HCT116 (cell line): ENCODE measurements at regions not wholly inside any gene's neighbourhood (a gene's known extent, or its start where the extent isn't known, plus 50 kb on each side); places are given as distances from the start of the nearest gene placed in this dataset.

ENCODE experiments used
- ATAC-seq: fragments of 200-7000 bp; cut with Tn5 transposase; 2 replicates; pipeline ENCODE4 v1.9.1; 2020; ENCODE audit warnings: mild to moderate bottlenecking, moderate library complexity
- BruUV-seq: library from RNA; stranded (reverse); fragments of 400-500 nt; replicated peaks from 2 replicates; lab custom pipeline; 2021; lab: Mats Ljungman, UMichigan
- CTCF ChIA-PET: fragments of 300-600 bp; sonication (Branson Sonifier 250); formaldehyde crosslinking; loops from one replicate; lab custom pipeline; 2021; ENCODE audit warnings: antibody characterized with exemption; lab: Charles Lee
- POLR2A ChIA-PET: fragments of 300-600, 350-600 bp; sonication (Branson Sonifier 250); formaldehyde crosslinking; loops from one replicate; lab custom pipeline; 2021; ENCODE audit warnings: antibody characterized with exemption; lab: Charles Lee
- RAD21 ChIA-PET, 2 experiments: fragments of 300-600 bp; sonication (Branson Sonifier 250); formaldehyde crosslinking; loops; one replicate each; lab custom pipeline; 2023; ENCODE audit warnings: low total read pairs in 2 of 2; ENCODE audit not compliant: uncharacterized antibody in 2 of 2, unreplicated experiment in 2 of 2, low non-redundant PET in 1 of 2; lab: Charles Lee
- DNase-seq: peaks from one replicate; pipeline ENCODE4 v3.0.0-alpha.2; 2010; ENCODE audit warnings: low read depth, low spot score
- H2AFZ ChIP-seq: fragments of 200-600 bp; shearing (Covaris generic), sonication (generic); 2 replicates; pipeline ENCODE4 v1.6.1; 2017; ENCODE audit warnings: low read depth, mixed run types, mixed read lengths, antibody characterized with exemption, low read length; ENCODE audit not compliant: poor library complexity, severe bottlenecking
- H3K27ac ChIP-seq: 2 replicates; pipeline ENCODE4 v1.5.1; 2012; ENCODE audit warnings: low read depth, low read length
- H3K27me3 ChIP-seq: fragments of 200-600 bp; sonication (generic); 2 replicates; pipeline ENCODE4 v1.6.1; 2016; ENCODE audit warnings: mixed run types, low read length, mixed read lengths; ENCODE audit not compliant: insufficient read depth
- H3K36me3 ChIP-seq, 2 experiments: fragments of 200-500 bp in 1 of 2; fragments of 200-600 bp in 1 of 2; sonication (Bioruptor generic) in 1 of 2; sonication (generic) in 1 of 2; 2 replicates each; pipeline versions ENCODE4 v1.5.1 to v1.6.1; 2014 to 2016; ENCODE audit warnings: low read length in 2 of 2, inconsistent platforms in 1 of 2, mixed read lengths in 1 of 2, mixed run types in 1 of 2; ENCODE audit not compliant: insufficient read depth in 2 of 2, control insufficient read depth in 1 of 2
- H3K4me1 ChIP-seq, 2 experiments: fragments of 200-600 bp in 1 of 2; sonication (generic) in 1 of 2; 2 replicates each; pipeline versions ENCODE4 v1.5.1 to v1.6.1; 2012 to 2017; ENCODE audit warnings: low read length in 2 of 2, inconsistent platforms in 1 of 2, mild to moderate bottlenecking in 1 of 2, mixed read lengths in 1 of 2, mixed run types in 1 of 2, moderate library complexity in 1 of 2; ENCODE audit not compliant: insufficient read depth in 2 of 2, control insufficient read depth in 1 of 2
- H3K4me2 ChIP-seq: fragments of 200-600 bp; sonication (generic); 2 replicates; pipeline ENCODE4 v1.6.1; 2017; ENCODE audit warnings: mixed run types, low read length, mixed read lengths
- H3K4me3 ChIP-seq, 2 experiments: fragments of 200-600 bp in 1 of 2; sonication (generic) in 1 of 2; replicated peaks in 1 of 2; 2 replicates each; pipeline ENCODE4 v1.5.1; 2011 to 2016; ENCODE audit warnings: low read length in 2 of 2, control low read depth in 1 of 2, low read depth in 1 of 2, mild to moderate bottlenecking in 1 of 2, mixed read lengths in 1 of 2, mixed run types in 1 of 2
- H3K79me2 ChIP-seq: fragments of 200-600 bp; sonication (generic); 2 replicates; pipeline ENCODE4 v1.6.1; 2017; ENCODE audit warnings: mild to moderate bottlenecking, mixed run types, low read length, moderate library complexity, mixed read lengths; ENCODE audit not compliant: insufficient read depth
- H3K9ac ChIP-seq: fragments of 200-600 bp; sonication (generic); 2 replicates; pipeline ENCODE4 v1.6.1; 2016; ENCODE audit warnings: low read length, mixed read lengths
- H3K9me2 ChIP-seq: fragments of 200-600 bp; sonication (generic), shearing (Covaris generic); 2 replicates; pipeline ENCODE4 v1.6.1; 2017; ENCODE audit warnings: mixed run types, mild to moderate bottlenecking, moderate library complexity; ENCODE audit not compliant: insufficient read depth
- H3K9me3 ChIP-seq, 2 experiments: fragments of 200-500 bp in 1 of 2; fragments of 200-600 bp in 1 of 2; sonication (Bioruptor generic) in 1 of 2; sonication (generic) in 1 of 2; 2 replicates each; pipeline ENCODE4 v1.6.1; 2014 to 2017; ENCODE audit warnings: low read length in 2 of 2, mixed read lengths in 2 of 2, inconsistent platforms in 1 of 2, low read depth in 1 of 2, mild to moderate bottlenecking in 1 of 2, mixed run types in 1 of 2, moderate library complexity in 1 of 2; ENCODE audit not compliant: control insufficient read depth in 1 of 2, insufficient read depth in 1 of 2
- H4K20me1 ChIP-seq: fragments of 200-600 bp; sonication (generic), shearing (Covaris generic); 2 replicates; pipeline ENCODE4 v1.6.1; 2017; ENCODE audit warnings: mixed run types, mild to moderate bottlenecking, moderate library complexity; ENCODE audit not compliant: insufficient read depth
- CEBPB ChIP-seq: IDR thresholded peaks from 2 replicates; pipeline ENCODE4 v1.6.1; 2012; ENCODE audit warnings: low read depth
- ELF1 ChIP-seq: IDR thresholded peaks from 2 replicates; pipeline ENCODE4 v1.6.1; 2012; ENCODE audit warnings: low read depth, borderline replicate concordance
- EZH2 ChIP-seq: fragments of 200-600 bp; sonication (generic); IDR thresholded peaks from 2 replicates; pipeline ENCODE4 v1.6.1; 2017; ENCODE audit warnings: antibody characterized with exemption, mixed run types
- FOSL1 ChIP-seq: IDR thresholded peaks from 2 replicates; pipeline ENCODE4 v1.6.1; 2012; ENCODE audit warnings: low read depth
- JUND ChIP-seq: IDR thresholded peaks from 2 replicates; pipeline ENCODE4 v1.6.1; 2012
- POLR2A ChIP-seq: IDR thresholded peaks from 2 replicates; pipeline ENCODE4 v1.7.0; 2011; ENCODE audit warnings: borderline replicate concordance; ENCODE audit not compliant: insufficient read depth, insufficient read length; ENCODE audit errors: extremely low read depth
- SP1 ChIP-seq: IDR thresholded peaks from 2 replicates; pipeline ENCODE4 v1.6.1; 2012; ENCODE audit warnings: low read depth
- YY1 ChIP-seq: IDR thresholded peaks from 2 replicates; pipeline ENCODE4 v1.6.1; 2011; ENCODE audit warnings: low read length, low read depth, moderate library complexity, mild to moderate bottlenecking; ENCODE audit not compliant: insufficient replicate concordance; ENCODE audit errors: extremely low read depth
- intact Hi-C: fragments of 100-400 bp; cut with micrococcal nuclease; formaldehyde crosslinking; loops from 2 replicates; pipeline ENCODE4 v1.10.0; 2022
- TF ChIP-seq, protein P1 (sequence below): IDR thresholded peaks from 2 replicates; pipeline ENCODE4 v1.6.1; 2012; ENCODE audit warnings: low read depth
- TF ChIP-seq, protein P2 (sequence below): IDR thresholded peaks from 2 replicates; pipeline ENCODE4 v1.6.1; 2012
- TF ChIP-seq, protein P3 (sequence below): IDR thresholded peaks from 2 replicates; pipeline ENCODE4 v1.6.1; 2011; ENCODE audit warnings: mild to moderate bottlenecking, low read length, moderate library complexity; ENCODE audit not compliant: insufficient replicate concordance; ENCODE audit errors: extremely low read depth

- Histone ChIP-seq H3K4me3 (no peak overlapping the region), H3K9ac (no peak overlapping the region), H3K27ac (no peak overlapping the region), H2AFZ (no peak overlapping the region), H3K36me3 (no peaks in the 10 kb centered on the region), H3K4me1 (peaks cover 0 to 5% of the 10 kb centered on the region in 2 experiments; a peak in 2 of 4 replicates), H4K20me1 (no peaks in the 10 kb centered on the region), H3K9me2 (peaks cover 3% of the 10 kb centered on the region; the same call in 1 of the 2 replicates), H3K9me3 (no peaks in the 10 kb centered on the region), H3K27me3 (no peaks in the 10 kb centered on the region), H3K79me2 (no peaks in the 10 kb centered on the region), H3K4me2 (no peak overlapping the region)
- CTCF ChIA-PET = no interaction called here
- no TSS peak for BruUV-seq
- ATAC-seq (no peak), DNase-seq (no peak)
- intact Hi-C loops = no loop called here
- RAD21 ChIA-PET = no interaction called here
- TF ChIP-seq JUND (peak; percentile 33), FOSL1 (peak; percentile 11; the same call in 1 of the 2 replicates)
- TF ChIP-seq, protein P1, sequence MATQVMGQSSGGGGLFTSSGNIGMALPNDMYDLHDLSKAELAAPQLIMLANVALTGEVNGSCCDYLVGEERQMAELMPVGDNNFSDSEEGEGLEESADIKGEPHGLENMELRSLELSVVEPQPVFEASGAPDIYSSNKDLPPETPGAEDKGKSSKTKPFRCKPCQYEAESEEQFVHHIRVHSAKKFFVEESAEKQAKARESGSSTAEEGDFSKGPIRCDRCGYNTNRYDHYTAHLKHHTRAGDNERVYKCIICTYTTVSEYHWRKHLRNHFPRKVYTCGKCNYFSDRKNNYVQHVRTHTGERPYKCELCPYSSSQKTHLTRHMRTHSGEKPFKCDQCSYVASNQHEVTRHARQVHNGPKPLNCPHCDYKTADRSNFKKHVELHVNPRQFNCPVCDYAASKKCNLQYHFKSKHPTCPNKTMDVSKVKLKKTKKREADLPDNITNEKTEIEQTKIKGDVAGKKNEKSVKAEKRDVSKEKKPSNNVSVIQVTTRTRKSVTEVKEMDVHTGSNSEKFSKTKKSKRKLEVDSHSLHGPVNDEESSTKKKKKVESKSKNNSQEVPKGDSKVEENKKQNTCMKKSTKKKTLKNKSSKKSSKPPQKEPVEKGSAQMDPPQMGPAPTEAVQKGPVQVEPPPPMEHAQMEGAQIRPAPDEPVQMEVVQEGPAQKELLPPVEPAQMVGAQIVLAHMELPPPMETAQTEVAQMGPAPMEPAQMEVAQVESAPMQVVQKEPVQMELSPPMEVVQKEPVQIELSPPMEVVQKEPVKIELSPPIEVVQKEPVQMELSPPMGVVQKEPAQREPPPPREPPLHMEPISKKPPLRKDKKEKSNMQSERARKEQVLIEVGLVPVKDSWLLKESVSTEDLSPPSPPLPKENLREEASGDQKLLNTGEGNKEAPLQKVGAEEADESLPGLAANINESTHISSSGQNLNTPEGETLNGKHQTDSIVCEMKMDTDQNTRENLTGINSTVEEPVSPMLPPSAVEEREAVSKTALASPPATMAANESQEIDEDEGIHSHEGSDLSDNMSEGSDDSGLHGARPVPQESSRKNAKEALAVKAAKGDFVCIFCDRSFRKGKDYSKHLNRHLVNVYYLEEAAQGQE = no peak
- POLR2A ChIA-PET = no interaction called here
Observed at GRCh38 chr4:145285928-145286327, 105.5 kb upstream of the OTUD4 start.

GRCh38 chr4:145283909-145284308 is 103.5 kb upstream of the OTUD4 start:
- Histone ChIP-seq H4K20me1 (no peaks in the 10 kb centered on the region), H2AFZ (no peak overlapping the region), H3K36me3 (no peaks in the 10 kb centered on the region), H3K9me2 (peaks cover 3% of the 10 kb centered on the region; the same call in 1 of the 2 replicates), H3K4me1 (peaks cover 0 to 14% of the 10 kb centered on the region in 2 experiments; a peak in 2 of 4 replicates), H3K79me2 (no peaks in the 10 kb centered on the region), H3K9me3 (no peaks in the 10 kb centered on the region), H3K27ac (no peak overlapping the region), H3K4me2 (no peak overlapping the region), H3K9ac (no peak overlapping the region), H3K27me3 (no peaks in the 10 kb centered on the region), H3K4me3 (no peak overlapping the region)
- ATAC-seq = no peak
- ChIA-PET POLR2A (no interaction called here), CTCF (no interaction called here), RAD21 (no interaction called here)
- intact Hi-C loops = no loop called here
- BruUV-seq = no TSS peak
- no peak for DNase-seq
- TF ChIP-seq, protein P1 = no peak
- TF ChIP-seq, protein P2, sequence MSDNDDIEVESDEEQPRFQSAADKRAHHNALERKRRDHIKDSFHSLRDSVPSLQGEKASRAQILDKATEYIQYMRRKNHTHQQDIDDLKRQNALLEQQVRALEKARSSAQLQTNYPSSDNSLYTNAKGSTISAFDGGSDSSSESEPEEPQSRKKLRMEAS = no peak
- TF ChIP-seq, protein P3, sequence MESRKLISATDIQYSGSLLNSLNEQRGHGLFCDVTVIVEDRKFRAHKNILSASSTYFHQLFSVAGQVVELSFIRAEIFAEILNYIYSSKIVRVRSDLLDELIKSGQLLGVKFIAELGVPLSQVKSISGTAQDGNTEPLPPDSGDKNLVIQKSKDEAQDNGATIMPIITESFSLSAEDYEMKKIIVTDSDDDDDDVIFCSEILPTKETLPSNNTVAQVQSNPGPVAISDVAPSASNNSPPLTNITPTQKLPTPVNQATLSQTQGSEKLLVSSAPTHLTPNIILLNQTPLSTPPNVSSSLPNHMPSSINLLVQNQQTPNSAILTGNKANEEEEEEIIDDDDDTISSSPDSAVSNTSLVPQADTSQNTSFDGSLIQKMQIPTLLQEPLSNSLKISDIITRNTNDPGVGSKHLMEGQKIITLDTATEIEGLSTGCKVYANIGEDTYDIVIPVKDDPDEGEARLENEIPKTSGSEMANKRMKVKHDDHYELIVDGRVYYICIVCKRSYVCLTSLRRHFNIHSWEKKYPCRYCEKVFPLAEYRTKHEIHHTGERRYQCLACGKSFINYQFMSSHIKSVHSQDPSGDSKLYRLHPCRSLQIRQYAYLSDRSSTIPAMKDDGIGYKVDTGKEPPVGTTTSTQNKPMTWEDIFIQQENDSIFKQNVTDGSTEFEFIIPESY = no peak
- no peak for TF ChIP-seq ELF1
- TF ChIP-seq EZH2 = no peak
- no peak for TF ChIP-seq YY1
- no peak for TF ChIP-seq CEBPB
- no peak for TF ChIP-seq SP1
- TF ChIP-seq POLR2A = no peak
